Astrocyte (in vitro differentiated cells and primary cell): ENCODE measurements at regions not wholly inside any gene's neighbourhood (a gene's known extent, or its start where the extent isn't known, plus 50 kb on each side); places are given as distances from the start of the nearest gene placed in this dataset.

Source experiments
- DNase-seq: peaks from one replicate; pipeline ENCODE4 v3.0.0-alpha.2; 2010; ENCODE audit warnings: low read depth
- FAIRE-seq: peaks from 2 replicates; lab custom pipeline; 2011; peaks lifted over from hg19 to GRCh38; lab: Jason Lieb, UNC
- H2AFZ ChIP-seq: 2 replicates; pipeline ENCODE4 v1.6.0; 2012; ENCODE audit warnings: low read depth, low read length, inconsistent platforms
- H3K27ac ChIP-seq: 2 replicates; pipeline ENCODE4 v1.5.1; 2011; ENCODE audit warnings: low read depth, low read length, inconsistent platforms
- H3K27me3 ChIP-seq: 2 replicates; pipeline ENCODE4 v1.6.0; 2011; ENCODE audit warnings: low read length, inconsistent platforms; ENCODE audit not compliant: insufficient read depth
- H3K36me3 ChIP-seq: 2 replicates; pipeline ENCODE4 v1.5.1; 2011; ENCODE audit warnings: low read length, inconsistent platforms; ENCODE audit not compliant: insufficient read depth
- H3K4me1 ChIP-seq: 2 replicates; pipeline ENCODE4 v1.5.1; 2011; ENCODE audit warnings: low read length, inconsistent platforms; ENCODE audit not compliant: insufficient read depth
- H3K4me2 ChIP-seq: 2 replicates; pipeline ENCODE4 v1.6.0; 2012; ENCODE audit warnings: low read length, inconsistent platforms
- H3K4me3 ChIP-seq: 2 replicates; pipeline ENCODE4 v1.5.1; 2011; ENCODE audit warnings: low read depth, mild to moderate bottlenecking, low read length, inconsistent platforms; ENCODE audit not compliant: insufficient read depth
- H3K79me2 ChIP-seq: 2 replicates; pipeline ENCODE4 v1.6.0; 2012; ENCODE audit warnings: mild to moderate bottlenecking, low read length, inconsistent platforms; ENCODE audit not compliant: insufficient read depth
- H3K9ac ChIP-seq: 2 replicates; pipeline ENCODE4 v1.6.0; 2012; ENCODE audit warnings: mild to moderate bottlenecking, low read length, inconsistent platforms
- H3K9me3 ChIP-seq: 2 replicates; pipeline ENCODE4 v1.5.1; 2012; ENCODE audit warnings: low read depth, mild to moderate bottlenecking, low read length, inconsistent platforms; ENCODE audit not compliant: insufficient read depth
- H4K20me1 ChIP-seq: 2 replicates; pipeline ENCODE4 v1.6.0; 2012; ENCODE audit warnings: low read length, inconsistent platforms; ENCODE audit not compliant: insufficient read depth
- H3K27ac Mint-ChIP-seq: one replicate; pipeline ENCODE4 v1.8.0; 2021; ENCODE audit warnings: mild to moderate bottlenecking, mixed read lengths; ENCODE audit not compliant: unreplicated experiment
- H3K27me3 Mint-ChIP-seq: one replicate; pipeline ENCODE4 v1.8.0; 2021; ENCODE audit warnings: low read depth, mixed read lengths; ENCODE audit not compliant: unreplicated experiment
- H3K36me3 Mint-ChIP-seq: one replicate; pipeline ENCODE4 v1.8.0; 2021; ENCODE audit warnings: low read depth, mixed read lengths; ENCODE audit not compliant: unreplicated experiment
- H3K4me1 Mint-ChIP-seq: one replicate; pipeline ENCODE4 v1.8.0; 2021; ENCODE audit warnings: low read depth, mixed read lengths; ENCODE audit not compliant: unreplicated experiment
- H3K4me3 Mint-ChIP-seq: one replicate; pipeline ENCODE4 v1.8.0; 2021; ENCODE audit warnings: mild to moderate bottlenecking, moderate library complexity, mixed read lengths; ENCODE audit not compliant: unreplicated experiment
- H3K9me3 Mint-ChIP-seq: one replicate; pipeline ENCODE4 v1.8.0; 2021; ENCODE audit warnings: mild to moderate bottlenecking, mixed read lengths; ENCODE audit not compliant: unreplicated experiment
- CTCF ChIP-seq: IDR thresholded peaks from 2 replicates; pipeline ENCODE4 v1.5.1; 2011; ENCODE audit warnings: low read depth, mild to moderate bottlenecking, inconsistent platforms, low read length, moderate library complexity; ENCODE audit not compliant: insufficient read depth
- EZH2 ChIP-seq: IDR thresholded peaks from 2 replicates; pipeline ENCODE4 v1.6.1; 2012; ENCODE audit warnings: mild to moderate bottlenecking, low read length, inconsistent platforms; ENCODE audit not compliant: insufficient read depth

- Mint-ChIP-seq H3K27me3 (no peaks in the 10 kb centered on the region), H3K9me3 (peaks cover 10% of the 10 kb centered on the region), H3K4me1 (no peaks in the 10 kb centered on the region), H3K4me3 (no peak overlapping the region), H3K36me3 (no peaks in the 10 kb centered on the region), H3K27ac (no peak overlapping the region)
- Histone ChIP-seq H3K79me2 (no peaks in the 10 kb centered on the region), H3K36me3 (no peaks in the 10 kb centered on the region), H3K4me1 (no peaks in the 10 kb centered on the region), H3K9ac (no peak overlapping the region), H3K27ac (no peak overlapping the region), H4K20me1 (no peaks in the 10 kb centered on the region), H3K4me2 (no peak overlapping the region), H3K9me3 (no peaks in the 10 kb centered on the region), H3K4me3 (no peak overlapping the region), H3K27me3 (no peaks in the 10 kb centered on the region), H2AFZ (no peak overlapping the region)
- no peak for TF ChIP-seq EZH2
- FAIRE-seq: no peak
- DNase-seq: no peak
Measured at GRCh38 chr14:53237488-53237887, 84.4 kb upstream of the DDHD1 start.

- Histone ChIP-seq H3K4me2 (no peak overlapping the region), H3K4me1 (no peaks in the 10 kb centered on the region), H3K79me2 (no peaks in the 10 kb centered on the region), H3K9me3 (no peaks in the 10 kb centered on the region), H4K20me1 (no peaks in the 10 kb centered on the region), H2AFZ (no peak overlapping the region), H3K9ac (no peak overlapping the region), H3K36me3 (no peaks in the 10 kb centered on the region), H3K4me3 (no peak overlapping the region), H3K27ac (no peak overlapping the region), H3K27me3 (no peaks in the 10 kb centered on the region)
- no peak for TF ChIP-seq EZH2
- TF ChIP-seq CTCF: no peak
- H3K4me1 Mint-ChIP-seq: no peaks in the 10 kb centered on the region
- no peak for FAIRE-seq
- no peak overlapping the region for H3K4me3 Mint-ChIP-seq
- DNase-seq: no peak
- H3K27me3 Mint-ChIP-seq: no peaks in the 10 kb centered on the region
- no peak overlapping the region for H3K27ac Mint-ChIP-seq
- H3K36me3 Mint-ChIP-seq: no peaks in the 10 kb centered on the region
- H3K9me3 Mint-ChIP-seq: peaks cover 7% of the 10 kb centered on the region
Measured at GRCh38 chr14:53236708-53237107, 83.6 kb upstream of the DDHD1 start.

GRCh38 chr14:53231171-53231570, 78.0 kb upstream of the DDHD1 start:
- Histone ChIP-seq H3K4me3 (no peak overlapping the region), H3K36me3 (no peaks in the 10 kb centered on the region), H4K20me1 (no peaks in the 10 kb centered on the region), H3K4me2 (no peak overlapping the region), H3K27ac (no peak overlapping the region), H3K9ac (no peak overlapping the region), H3K27me3 (no peaks in the 10 kb centered on the region), H3K9me3 (no peaks in the 10 kb centered on the region), H3K4me1 (no peaks in the 10 kb centered on the region), H3K79me2 (no peaks in the 10 kb centered on the region), H2AFZ (no peak overlapping the region)
- FAIRE-seq: no peak
- TF ChIP-seq CTCF: no peak
- TF ChIP-seq EZH2: no peak
- peaks cover 2% of the 10 kb centered on the region for H3K4me1 Mint-ChIP-seq
- H3K27me3 Mint-ChIP-seq: no peaks in the 10 kb centered on the region
- no peak overlapping the region for H3K27ac Mint-ChIP-seq
- H3K9me3 Mint-ChIP-seq: peaks cover 9% of the 10 kb centered on the region
- H3K4me3 Mint-ChIP-seq: no peak overlapping the region
- H3K36me3 Mint-ChIP-seq: peaks cover 2% of the 10 kb centered on the region
- DNase-seq: no peak
